WTC11 (cell line): ENCODE measurements at regions not wholly inside any gene's neighbourhood (a gene's known extent, or its start where the extent isn't known, plus 50 kb on each side); places are given as distances from the start of the nearest gene placed in this dataset.

Experiments used
- ATAC-seq: fragments of 200-7000 bp; cut with Tn5 transposase; 2 replicates; pipeline ENCODE4 v1.10.0; 2021; ENCODE audit warnings: mild to moderate bottlenecking, moderate library complexity
- CTCF ChIA-PET: fragments of 300-600 bp; sonication (Branson Sonifier 250); formaldehyde crosslinking; loops from one replicate; lab custom pipeline; 2021; ENCODE audit warnings: antibody characterized with exemption; lab: Charles Lee
- POLR2A ChIA-PET: fragments of 350-600 bp; sonication (Branson Sonifier 250); formaldehyde crosslinking; loops from one replicate; lab custom pipeline; 2021; ENCODE audit warnings: antibody characterized with exemption; lab: Charles Lee
- DNase-seq: peaks from one replicate; pipeline ENCODE4 v3.0.0; 2021; ENCODE audit warnings: low spot score
- H3K27ac Mint-ChIP-seq: 2 replicates; pipeline ENCODE4 v1.8.0; 2021; ENCODE audit warnings: mixed read lengths
- H3K27me3 Mint-ChIP-seq: 2 replicates; pipeline ENCODE4 v1.8.0; 2021; ENCODE audit warnings: low read depth, mild to moderate bottlenecking, moderate library complexity, mixed read lengths
- H3K36me3 Mint-ChIP-seq: 2 replicates; pipeline ENCODE4 v1.8.0; 2021; ENCODE audit warnings: mixed read lengths
- H3K4me1 Mint-ChIP-seq: 2 replicates; pipeline ENCODE4 v1.8.0; 2022; ENCODE audit warnings: mixed read lengths
- H3K4me3 Mint-ChIP-seq: 2 replicates; pipeline ENCODE4 v1.8.0; 2021; ENCODE audit warnings: mild to moderate bottlenecking, moderate library complexity, mixed read lengths
- H3K9me3 Mint-ChIP-seq: 2 replicates; pipeline ENCODE4 v1.8.0; 2021; ENCODE audit warnings: mixed read lengths
- CREB1 ChIP-seq: sonication (generic); formaldehyde crosslinking; IDR thresholded peaks from 2 replicates; pipeline ENCODE4 v1.8.0; 2023; ENCODE audit warnings: mild to moderate bottlenecking, missing genetic modification reagents
- ELF4 ChIP-seq: sonication (generic); formaldehyde crosslinking; IDR thresholded peaks from 2 replicates; pipeline ENCODE4 v1.8.1; 2022; ENCODE audit warnings: low read depth, mild to moderate bottlenecking, moderate library complexity, missing genetic modification reagents
- ETV6 ChIP-seq: sonication (generic); formaldehyde crosslinking; IDR thresholded peaks from 2 replicates; pipeline ENCODE4 v1.8.1; 2022; ENCODE audit warnings: mild to moderate bottlenecking, missing genetic modification reagents
- FOXJ3 ChIP-seq: sonication (generic); formaldehyde crosslinking; IDR thresholded peaks from 2 replicates; pipeline ENCODE4 v1.9.0; 2021; ENCODE audit warnings: missing genetic modification reagents, mild to moderate bottlenecking, borderline replicate concordance
- FOXK1 ChIP-seq: sonication (generic); formaldehyde crosslinking; IDR thresholded peaks from 2 replicates; pipeline ENCODE4 v1.8.0; 2022; ENCODE audit warnings: mild to moderate bottlenecking, moderate library complexity, missing genetic modification reagents
- FOXP1 ChIP-seq: sonication (generic); formaldehyde crosslinking; IDR thresholded peaks from 2 replicates; pipeline ENCODE4 v1.8.0; 2022; ENCODE audit warnings: missing genetic modification reagents, mild to moderate bottlenecking, moderate library complexity, borderline replicate concordance
- MYBL2 ChIP-seq: sonication (generic); formaldehyde crosslinking; IDR thresholded peaks from 2 replicates; pipeline ENCODE4 v1.8.1; 2023; ENCODE audit warnings: mild to moderate bottlenecking, moderate library complexity, missing genetic modification reagents
- NFE2L1 ChIP-seq: sonication (generic); formaldehyde crosslinking; IDR thresholded peaks from 2 replicates; pipeline ENCODE4 v1.8.1; 2023; ENCODE audit warnings: missing genetic modification reagents
- NR1H2 ChIP-seq: sonication (generic); formaldehyde crosslinking; IDR thresholded peaks from 2 replicates; pipeline ENCODE4 v1.9.0; 2021; ENCODE audit warnings: mild to moderate bottlenecking, moderate library complexity, missing genetic modification reagents
- NR2C2 ChIP-seq: sonication (generic); formaldehyde crosslinking; IDR thresholded peaks from 2 replicates; pipeline ENCODE4 v1.8.0; 2022; ENCODE audit warnings: mild to moderate bottlenecking, missing genetic modification reagents
- OVOL2 ChIP-seq: fragments of 250-450 bp; sonication (Bioruptor Pico); IDR thresholded peaks from 2 replicates; pipeline ENCODE4 v1.9.0; 2021; ENCODE audit warnings: mild to moderate bottlenecking, borderline replicate concordance
- SP1 ChIP-seq: sonication (generic); formaldehyde crosslinking; conservative IDR thresholded peaks from 2 replicates; pipeline ENCODE4 v1.8.1; 2022; ENCODE audit warnings: missing genetic modification reagents
- ZNF138 ChIP-seq: sonication (generic); formaldehyde crosslinking; conservative IDR thresholded peaks from 2 replicates; pipeline ENCODE4 v1.8.1; 2022; ENCODE audit warnings: mild to moderate bottlenecking, moderate library complexity, missing genetic modification reagents
- ZNF219 ChIP-seq: sonication (generic); formaldehyde crosslinking; IDR thresholded peaks from 2 replicates; pipeline ENCODE4 v1.8.0; 2023; ENCODE audit warnings: missing genetic modification reagents, mild to moderate bottlenecking, borderline replicate concordance
- ZNF396 ChIP-seq: fragments of 250-450 bp; sonication (Bioruptor Pico); IDR thresholded peaks from 2 replicates; pipeline ENCODE4 v1.8.0; 2021; ENCODE audit warnings: mild to moderate bottlenecking, moderate library complexity, borderline replicate concordance
- ZNF423 ChIP-seq: fragments of 250-450 bp; sonication (Bioruptor Pico); IDR thresholded peaks from 2 replicates; pipeline ENCODE4 v2.1.2; 2022; ENCODE audit warnings: mild to moderate bottlenecking, moderate library complexity
- TF ChIP-seq, protein P1 (sequence below): fragments of 250-450 bp; sonication (Bioruptor Pico); conservative IDR thresholded peaks from 2 replicates; pipeline ENCODE4 v1.9.0; 2021; ENCODE audit warnings: mild to moderate bottlenecking
- TF ChIP-seq, protein P2 (sequence below): sonication (generic); formaldehyde crosslinking; IDR thresholded peaks from 2 replicates; pipeline ENCODE4 v1.8.1; 2023; ENCODE audit warnings: mild to moderate bottlenecking, missing genetic modification reagents
- TF ChIP-seq, protein P3 (sequence below): sonication (generic); formaldehyde crosslinking; IDR thresholded peaks from 2 replicates; pipeline ENCODE4 v1.8.1; 2022; ENCODE audit warnings: low read depth, missing genetic modification reagents, borderline replicate concordance
- TF ChIP-seq, protein P4 (sequence below): sonication (generic); formaldehyde crosslinking; IDR thresholded peaks from 2 replicates; pipeline ENCODE4 v1.8.0; 2022; ENCODE audit warnings: mild to moderate bottlenecking, missing genetic modification reagents
- TF ChIP-seq, protein P5 (sequence below): sonication (generic); formaldehyde crosslinking; conservative IDR thresholded peaks from 2 replicates; pipeline ENCODE4 v1.8.1; 2023; ENCODE audit warnings: mild to moderate bottlenecking, low read depth, missing genetic modification reagents, moderate library complexity
- TF ChIP-seq, protein P6 (sequence below): fragments of 250-450 bp; sonication (Bioruptor Pico); IDR thresholded peaks from 2 replicates; pipeline ENCODE4 v1.8.0; 2021; ENCODE audit warnings: mild to moderate bottlenecking
- TF ChIP-seq, protein P7 (sequence below): fragments of 250-450 bp; sonication (Bioruptor Pico); IDR thresholded peaks from 2 replicates; pipeline ENCODE4 v2.1.2; 2022; ENCODE audit warnings: mild to moderate bottlenecking, moderate library complexity

DNA sequence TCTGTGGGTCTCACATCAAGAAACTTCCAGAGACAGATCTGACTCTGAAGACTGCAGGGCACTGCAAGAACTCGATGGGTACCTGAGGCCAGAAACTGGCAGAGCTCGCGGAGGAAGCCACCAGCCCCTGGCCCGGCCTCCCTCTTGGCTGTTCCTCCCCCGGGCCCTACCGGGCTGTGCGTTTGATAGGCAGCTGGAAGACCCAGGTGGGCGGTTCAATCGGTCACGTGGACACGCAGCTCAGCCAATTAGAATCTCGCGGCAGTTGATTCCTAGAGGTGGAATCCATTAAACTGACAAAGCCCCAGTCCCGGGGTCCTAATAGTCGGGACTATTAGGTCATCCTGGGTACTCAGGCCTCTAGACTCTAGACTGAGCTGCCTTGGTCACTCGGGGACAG is 139.9 kb downstream of the GPCPD1 start (continued):
- TF ChIP-seq, protein P1, sequence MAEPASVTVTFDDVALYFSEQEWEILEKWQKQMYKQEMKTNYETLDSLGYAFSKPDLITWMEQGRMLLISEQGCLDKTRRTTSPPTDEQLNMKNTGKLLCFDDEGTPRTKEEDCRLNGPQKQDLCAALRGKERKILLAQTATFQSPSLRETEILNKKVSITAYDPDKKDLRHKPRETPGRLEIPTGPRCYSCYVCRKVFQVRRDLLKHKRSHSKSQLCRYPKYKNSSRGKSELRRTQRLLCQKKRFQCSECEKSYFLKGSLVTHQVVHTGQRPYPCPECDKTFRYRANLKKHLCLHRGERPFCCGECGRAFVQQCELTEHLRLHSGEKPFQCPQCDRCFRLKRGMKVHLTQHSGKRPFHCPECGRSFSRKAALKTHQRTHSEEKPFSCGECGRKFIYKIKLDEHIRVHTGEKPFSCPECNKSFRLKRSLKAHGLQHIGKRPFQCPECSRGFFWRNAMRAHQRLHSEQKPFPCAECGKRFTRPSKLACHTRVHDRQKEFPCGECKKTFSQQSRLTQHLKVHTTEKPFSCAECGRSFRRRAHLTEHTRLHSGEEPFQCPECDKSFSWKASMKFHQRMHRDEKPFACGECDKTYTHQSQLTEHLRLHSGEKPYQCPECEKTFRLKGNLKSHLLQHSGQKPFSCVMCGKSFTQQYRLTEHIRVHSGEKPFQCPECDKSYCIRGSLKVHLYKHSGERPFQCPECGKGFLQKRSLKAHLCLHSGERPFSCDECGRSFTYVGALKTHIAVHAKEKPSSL (CRISPR knock-in tag) = no peak
- no peak for TF ChIP-seq SP1
- no peak for TF ChIP-seq OVOL2

DNA sequence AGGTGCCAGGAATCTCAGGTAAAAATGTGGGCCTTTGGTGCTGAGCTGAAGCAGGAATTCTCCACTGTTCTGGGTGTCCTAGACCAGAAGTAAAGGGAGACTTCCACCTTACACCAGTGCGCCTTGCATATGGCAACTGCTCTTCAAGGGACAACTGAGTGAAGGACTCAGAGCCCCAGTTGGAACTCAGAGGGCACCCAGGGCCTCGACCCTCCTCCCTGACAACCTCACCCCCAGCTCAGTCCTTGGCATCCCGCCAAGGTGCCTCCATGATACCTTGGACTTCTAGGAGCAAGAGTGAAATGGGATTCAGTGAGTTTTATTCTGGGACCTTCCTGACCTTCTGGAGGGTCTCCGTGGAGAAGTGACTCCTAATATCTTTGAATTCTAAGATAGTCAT is 140.3 kb downstream of the GPCPD1 start:
- ATAC-seq (no peak), DNase-seq (no peak)
- Mint-ChIP-seq H3K27ac (no peak overlapping the region), H3K4me3 (no peak overlapping the region), H3K4me1 (peaks cover 4% of the 10 kb centered on the region), H3K27me3 (no peaks in the 10 kb centered on the region), H3K36me3 (no peaks in the 10 kb centered on the region), H3K9me3 (no peaks in the 10 kb centered on the region)
- no peak for TF ChIP-seq NR2C2 (CRISPR knock-in tag)
- no peak for TF ChIP-seq ETV6 (CRISPR knock-in tag)
- TF ChIP-seq CREB1 (CRISPR knock-in tag) = no peak
- TF ChIP-seq, protein P2, sequence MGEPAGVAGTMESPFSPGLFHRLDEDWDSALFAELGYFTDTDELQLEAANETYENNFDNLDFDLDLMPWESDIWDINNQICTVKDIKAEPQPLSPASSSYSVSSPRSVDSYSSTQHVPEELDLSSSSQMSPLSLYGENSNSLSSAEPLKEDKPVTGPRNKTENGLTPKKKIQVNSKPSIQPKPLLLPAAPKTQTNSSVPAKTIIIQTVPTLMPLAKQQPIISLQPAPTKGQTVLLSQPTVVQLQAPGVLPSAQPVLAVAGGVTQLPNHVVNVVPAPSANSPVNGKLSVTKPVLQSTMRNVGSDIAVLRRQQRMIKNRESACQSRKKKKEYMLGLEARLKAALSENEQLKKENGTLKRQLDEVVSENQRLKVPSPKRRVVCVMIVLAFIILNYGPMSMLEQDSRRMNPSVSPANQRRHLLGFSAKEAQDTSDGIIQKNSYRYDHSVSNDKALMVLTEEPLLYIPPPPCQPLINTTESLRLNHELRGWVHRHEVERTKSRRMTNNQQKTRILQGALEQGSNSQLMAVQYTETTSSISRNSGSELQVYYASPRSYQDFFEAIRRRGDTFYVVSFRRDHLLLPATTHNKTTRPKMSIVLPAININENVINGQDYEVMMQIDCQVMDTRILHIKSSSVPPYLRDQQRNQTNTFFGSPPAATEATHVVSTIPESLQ = no peak
- TF ChIP-seq, protein P3, sequence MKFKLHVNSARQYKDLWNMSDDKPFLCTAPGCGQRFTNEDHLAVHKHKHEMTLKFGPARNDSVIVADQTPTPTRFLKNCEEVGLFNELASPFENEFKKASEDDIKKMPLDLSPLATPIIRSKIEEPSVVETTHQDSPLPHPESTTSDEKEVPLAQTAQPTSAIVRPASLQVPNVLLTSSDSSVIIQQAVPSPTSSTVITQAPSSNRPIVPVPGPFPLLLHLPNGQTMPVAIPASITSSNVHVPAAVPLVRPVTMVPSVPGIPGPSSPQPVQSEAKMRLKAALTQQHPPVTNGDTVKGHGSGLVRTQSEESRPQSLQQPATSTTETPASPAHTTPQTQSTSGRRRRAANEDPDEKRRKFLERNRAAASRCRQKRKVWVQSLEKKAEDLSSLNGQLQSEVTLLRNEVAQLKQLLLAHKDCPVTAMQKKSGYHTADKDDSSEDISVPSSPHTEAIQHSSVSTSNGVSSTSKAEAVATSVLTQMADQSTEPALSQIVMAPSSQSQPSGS = no peak
- TF ChIP-seq ZNF396 = no peak
- POLR2A ChIA-PET = no interaction called here
- CTCF ChIA-PET = interaction anchor here (1.8 to 2.8 kb wide), 2 partner anchors 59 to 68 kb away, joined by 4 to 8 read pairs; no protein-coding TSS in a partner anchor

DNA sequence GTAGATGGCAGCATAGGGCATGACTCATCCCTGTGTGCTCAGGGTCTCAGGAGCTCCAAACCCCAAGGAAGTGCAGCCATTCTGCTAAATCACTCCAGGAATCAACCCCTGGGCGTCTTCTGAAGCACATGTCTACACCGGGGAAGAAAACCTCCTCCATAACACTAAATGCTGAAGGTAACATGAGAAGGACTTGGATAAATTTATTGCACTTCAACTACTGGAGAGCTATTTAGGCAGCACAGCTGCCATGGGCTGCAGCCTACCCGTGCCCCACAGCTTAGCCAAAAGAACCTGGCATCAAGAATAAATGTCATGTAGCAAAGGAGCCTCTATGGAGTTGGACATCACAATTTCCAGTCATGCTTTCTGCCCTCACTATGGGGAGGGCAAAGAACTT is 141.7 kb downstream of the GPCPD1 start:
- no peak overlapping the region for H3K4me3 Mint-ChIP-seq
- no peak overlapping the region for H3K27ac Mint-ChIP-seq
- CTCF ChIA-PET = interaction anchor here (1.0 to 2.8 kb wide), 2 partner anchors 66 to 264 kb away, joined by 4 to 8 read pairs; no protein-coding TSS in a partner anchor
- TF ChIP-seq OVOL2 = no peak
- TF ChIP-seq, protein P4, sequence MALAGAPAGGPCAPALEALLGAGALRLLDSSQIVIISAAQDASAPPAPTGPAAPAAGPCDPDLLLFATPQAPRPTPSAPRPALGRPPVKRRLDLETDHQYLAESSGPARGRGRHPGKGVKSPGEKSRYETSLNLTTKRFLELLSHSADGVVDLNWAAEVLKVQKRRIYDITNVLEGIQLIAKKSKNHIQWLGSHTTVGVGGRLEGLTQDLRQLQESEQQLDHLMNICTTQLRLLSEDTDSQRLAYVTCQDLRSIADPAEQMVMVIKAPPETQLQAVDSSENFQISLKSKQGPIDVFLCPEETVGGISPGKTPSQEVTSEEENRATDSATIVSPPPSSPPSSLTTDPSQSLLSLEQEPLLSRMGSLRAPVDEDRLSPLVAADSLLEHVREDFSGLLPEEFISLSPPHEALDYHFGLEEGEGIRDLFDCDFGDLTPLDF (CRISPR knock-in tag) = no peak
- TF ChIP-seq ELF4 = no peak
- TF ChIP-seq NR1H2 (CRISPR knock-in tag) = no peak
- TF ChIP-seq, protein P5, sequence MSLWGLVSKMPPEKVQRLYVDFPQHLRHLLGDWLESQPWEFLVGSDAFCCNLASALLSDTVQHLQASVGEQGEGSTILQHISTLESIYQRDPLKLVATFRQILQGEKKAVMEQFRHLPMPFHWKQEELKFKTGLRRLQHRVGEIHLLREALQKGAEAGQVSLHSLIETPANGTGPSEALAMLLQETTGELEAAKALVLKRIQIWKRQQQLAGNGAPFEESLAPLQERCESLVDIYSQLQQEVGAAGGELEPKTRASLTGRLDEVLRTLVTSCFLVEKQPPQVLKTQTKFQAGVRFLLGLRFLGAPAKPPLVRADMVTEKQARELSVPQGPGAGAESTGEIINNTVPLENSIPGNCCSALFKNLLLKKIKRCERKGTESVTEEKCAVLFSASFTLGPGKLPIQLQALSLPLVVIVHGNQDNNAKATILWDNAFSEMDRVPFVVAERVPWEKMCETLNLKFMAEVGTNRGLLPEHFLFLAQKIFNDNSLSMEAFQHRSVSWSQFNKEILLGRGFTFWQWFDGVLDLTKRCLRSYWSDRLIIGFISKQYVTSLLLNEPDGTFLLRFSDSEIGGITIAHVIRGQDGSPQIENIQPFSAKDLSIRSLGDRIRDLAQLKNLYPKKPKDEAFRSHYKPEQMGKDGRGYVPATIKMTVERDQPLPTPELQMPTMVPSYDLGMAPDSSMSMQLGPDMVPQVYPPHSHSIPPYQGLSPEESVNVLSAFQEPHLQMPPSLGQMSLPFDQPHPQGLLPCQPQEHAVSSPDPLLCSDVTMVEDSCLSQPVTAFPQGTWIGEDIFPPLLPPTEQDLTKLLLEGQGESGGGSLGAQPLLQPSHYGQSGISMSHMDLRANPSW (CRISPR knock-in tag) = no peak
- no peak for TF ChIP-seq NFE2L1 (CRISPR knock-in tag)
- TF ChIP-seq MYBL2 (CRISPR knock-in tag) = no peak
- TF ChIP-seq FOXJ3 (CRISPR knock-in tag) = no peak
- no peak for TF ChIP-seq ETV6 (CRISPR knock-in tag)
- TF ChIP-seq ZNF219 (CRISPR knock-in tag) = no peak
- no peak for TF ChIP-seq FOXP1
- TF ChIP-seq, protein P6, sequence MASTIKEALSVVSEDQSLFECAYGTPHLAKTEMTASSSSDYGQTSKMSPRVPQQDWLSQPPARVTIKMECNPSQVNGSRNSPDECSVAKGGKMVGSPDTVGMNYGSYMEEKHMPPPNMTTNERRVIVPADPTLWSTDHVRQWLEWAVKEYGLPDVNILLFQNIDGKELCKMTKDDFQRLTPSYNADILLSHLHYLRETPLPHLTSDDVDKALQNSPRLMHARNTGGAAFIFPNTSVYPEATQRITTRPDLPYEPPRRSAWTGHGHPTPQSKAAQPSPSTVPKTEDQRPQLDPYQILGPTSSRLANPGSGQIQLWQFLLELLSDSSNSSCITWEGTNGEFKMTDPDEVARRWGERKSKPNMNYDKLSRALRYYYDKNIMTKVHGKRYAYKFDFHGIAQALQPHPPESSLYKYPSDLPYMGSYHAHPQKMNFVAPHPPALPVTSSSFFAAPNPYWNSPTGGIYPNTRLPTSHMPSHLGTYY (CRISPR knock-in tag) = no peak
- no peak for TF ChIP-seq ZNF423 (CRISPR knock-in tag)
- TF ChIP-seq FOXK1 (CRISPR knock-in tag) = no peak
- no peak for TF ChIP-seq ZNF138 (CRISPR knock-in tag)
- TF ChIP-seq, protein P7, sequence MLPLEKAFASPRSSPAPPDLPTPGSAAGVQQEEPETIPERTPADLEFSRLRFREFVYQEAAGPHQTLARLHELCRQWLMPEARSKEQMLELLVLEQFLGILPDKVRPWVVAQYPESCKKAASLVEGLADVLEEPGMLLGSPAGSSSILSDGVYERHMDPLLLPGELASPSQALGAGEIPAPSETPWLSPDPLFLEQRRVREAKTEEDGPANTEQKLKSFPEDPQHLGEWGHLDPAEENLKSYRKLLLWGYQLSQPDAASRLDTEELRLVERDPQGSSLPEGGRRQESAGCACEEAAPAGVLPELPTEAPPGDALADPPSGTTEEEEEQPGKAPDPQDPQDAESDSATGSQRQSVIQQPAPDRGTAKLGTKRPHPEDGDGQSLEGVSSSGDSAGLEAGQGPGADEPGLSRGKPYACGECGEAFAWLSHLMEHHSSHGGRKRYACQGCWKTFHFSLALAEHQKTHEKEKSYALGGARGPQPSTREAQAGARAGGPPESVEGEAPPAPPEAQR = no peak

More for the DNA sequence above, 141.7 kb downstream of the GPCPD1 start:
- DNase-seq (no peak), ATAC-seq (no peak)
- Mint-ChIP-seq H3K4me1 (peaks cover 4% of the 10 kb centered on the region), H3K27me3 (no peaks in the 10 kb centered on the region), H3K36me3 (peaks cover 3% of the 10 kb centered on the region; the same call in 1 of the 2 replicates), H3K9me3 (peaks cover 5% of the 10 kb centered on the region)
- POLR2A ChIA-PET = no interaction called here
